Natural killer cell (primary cell): ENCODE measurements at regions not wholly inside any gene's neighbourhood (a gene's known extent, or its start where the extent isn't known, plus 50 kb on each side); places are given as distances from the start of the nearest gene placed in this dataset.

ENCODE experiments used
- ATAC-seq, 3 donors: fragments of 150-1000 bp in 2 of 3; fragments of 200-7000 bp in 1 of 3; cut with Tn5 transposase; 1 replicate in 1 of 3; 2 replicates in 2 of 3; pipeline ENCODE4 v1.10.0; 2021; ENCODE audit warnings: mild to moderate bottlenecking in 2 of 3, moderate library complexity in 2 of 3
- DNase-seq, 2 donors: peaks; one replicate each; pipeline versions ENCODE4 v3.0.0 to v3.0.0-alpha.2; 2013 to 2021; ENCODE audit warnings: mixed read lengths in 1 of 2
- H3K27ac ChIP-seq: one replicate; pipeline ENCODE4 v1.5.1; 2013; ENCODE audit warnings: mild to moderate bottlenecking, low read length
- H3K27me3 ChIP-seq: one replicate; pipeline ENCODE4 v1.6.1; 2013; ENCODE audit warnings: low read length; ENCODE audit not compliant: control insufficient read depth, insufficient read depth
- H3K36me3 ChIP-seq: one replicate; pipeline ENCODE4 v1.6.1; 2013; ENCODE audit warnings: low read length; ENCODE audit not compliant: control insufficient read depth, insufficient read depth
- H3K4me1 ChIP-seq: one replicate; pipeline ENCODE4 v1.6.1; 2013; ENCODE audit warnings: low read length; ENCODE audit not compliant: control insufficient read depth, insufficient read depth
- H3K4me3 ChIP-seq: one replicate; pipeline ENCODE4 v1.5.1; 2013; ENCODE audit warnings: low read length
- H3K9me3 ChIP-seq: one replicate; pipeline ENCODE4 v1.6.1; 2013; ENCODE audit warnings: low read length; ENCODE audit not compliant: control insufficient read depth, insufficient read depth
- H3K27ac Mint-ChIP-seq, 2 donors: one replicate each; pipeline ENCODE4 v1.8.0; 2022; ENCODE audit warnings: mild to moderate bottlenecking in 2 of 2, mixed read lengths in 2 of 2, moderate library complexity in 1 of 2
- H3K27me3 Mint-ChIP-seq, 2 donors: one replicate each; pipeline ENCODE4 v1.8.0; 2022; ENCODE audit warnings: low read depth in 2 of 2, mixed read lengths in 2 of 2
- H3K36me3 Mint-ChIP-seq: one replicate; pipeline ENCODE4 v1.8.0; 2022; ENCODE audit warnings: mixed read lengths
- H3K4me1 Mint-ChIP-seq, 2 donors: one replicate each; pipeline ENCODE4 v1.8.0; 2022; ENCODE audit warnings: mixed read lengths in 2 of 2
- H3K4me3 Mint-ChIP-seq: one replicate; pipeline ENCODE4 v1.8.0; 2022; ENCODE audit warnings: mild to moderate bottlenecking, moderate library complexity, mixed read lengths
- H3K9me3 Mint-ChIP-seq, 2 donors: one replicate each; pipeline ENCODE4 v1.8.0; 2022; ENCODE audit warnings: mixed read lengths in 2 of 2
- WGBS: methylation state at CpG from one replicate; pipeline ENCODE4 v1.1.7; 2013; ENCODE audit warnings: missing lambda C conversion rate; ENCODE audit not compliant: insufficient coverage; 5-methylcytosine and 5-hydroxymethylcytosine counted together
- intact Hi-C: fragments of 100-400 bp; cut with micrococcal nuclease; formaldehyde crosslinking; loops from one replicate; pipeline ENCODE4 v1.14.2; 2022
- TF ChIP-seq, protein P1 (sequence below): fragments of 200-600 bp; IDR thresholded peaks from one replicate; pipeline ENCODE4 v1.8.0; 2022; ENCODE audit warnings: antibody characterized with exemption

DNA sequence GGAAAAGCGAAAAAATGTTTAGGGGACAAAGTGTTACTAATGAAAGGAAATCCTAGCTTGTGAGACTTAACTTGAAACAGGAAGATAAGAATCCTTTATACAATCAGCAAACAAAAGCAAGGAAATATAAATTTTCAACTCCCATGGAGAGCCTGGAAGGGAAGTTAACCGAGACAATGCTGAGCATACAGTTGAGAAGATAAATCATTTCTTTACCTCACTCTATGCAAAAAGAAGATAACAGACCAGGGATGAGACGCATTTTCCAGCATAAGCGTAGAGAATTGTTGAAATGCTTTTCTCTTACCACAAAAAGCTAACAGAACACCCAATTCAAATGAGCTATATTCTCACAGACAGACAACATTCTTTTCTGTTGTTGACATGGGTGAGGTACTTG, 309.6 kb downstream of the CWC27 start:
- H3K27ac Mint-ChIP-seq: no peak overlapping the region
- no peak overlapping the region for H3K4me3 ChIP-seq
- H3K4me1 ChIP-seq: no peaks in the 10 kb centered on the region
- no peak overlapping the region for H3K27ac ChIP-seq
- ATAC-seq (no peak), DNase-seq (no peak)
- TF ChIP-seq, protein P1, sequence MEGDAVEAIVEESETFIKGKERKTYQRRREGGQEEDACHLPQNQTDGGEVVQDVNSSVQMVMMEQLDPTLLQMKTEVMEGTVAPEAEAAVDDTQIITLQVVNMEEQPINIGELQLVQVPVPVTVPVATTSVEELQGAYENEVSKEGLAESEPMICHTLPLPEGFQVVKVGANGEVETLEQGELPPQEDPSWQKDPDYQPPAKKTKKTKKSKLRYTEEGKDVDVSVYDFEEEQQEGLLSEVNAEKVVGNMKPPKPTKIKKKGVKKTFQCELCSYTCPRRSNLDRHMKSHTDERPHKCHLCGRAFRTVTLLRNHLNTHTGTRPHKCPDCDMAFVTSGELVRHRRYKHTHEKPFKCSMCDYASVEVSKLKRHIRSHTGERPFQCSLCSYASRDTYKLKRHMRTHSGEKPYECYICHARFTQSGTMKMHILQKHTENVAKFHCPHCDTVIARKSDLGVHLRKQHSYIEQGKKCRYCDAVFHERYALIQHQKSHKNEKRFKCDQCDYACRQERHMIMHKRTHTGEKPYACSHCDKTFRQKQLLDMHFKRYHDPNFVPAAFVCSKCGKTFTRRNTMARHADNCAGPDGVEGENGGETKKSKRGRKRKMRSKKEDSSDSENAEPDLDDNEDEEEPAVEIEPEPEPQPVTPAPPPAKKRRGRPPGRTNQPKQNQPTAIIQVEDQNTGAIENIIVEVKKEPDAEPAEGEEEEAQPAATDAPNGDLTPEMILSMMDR: no peak
- H3K27me3 Mint-ChIP-seq: peaks cover 6 to 8% of the 10 kb centered on the region in 2 donors
- intact Hi-C loops: no loop called here
- no peaks in the 10 kb centered on the region for H3K36me3 Mint-ChIP-seq
- H3K4me3 Mint-ChIP-seq: no peak overlapping the region
- H3K9me3 Mint-ChIP-seq: no peaks in the 10 kb centered on the region
- WGBS: 84% methylated on average over 4 of the region's 4 CpGs
- no peaks in the 10 kb centered on the region for H3K4me1 Mint-ChIP-seq
- H3K9me3 ChIP-seq: no peaks in the 10 kb centered on the region
- no peaks in the 10 kb centered on the region for H3K36me3 ChIP-seq
- no peaks in the 10 kb centered on the region for H3K27me3 ChIP-seq

DNA sequence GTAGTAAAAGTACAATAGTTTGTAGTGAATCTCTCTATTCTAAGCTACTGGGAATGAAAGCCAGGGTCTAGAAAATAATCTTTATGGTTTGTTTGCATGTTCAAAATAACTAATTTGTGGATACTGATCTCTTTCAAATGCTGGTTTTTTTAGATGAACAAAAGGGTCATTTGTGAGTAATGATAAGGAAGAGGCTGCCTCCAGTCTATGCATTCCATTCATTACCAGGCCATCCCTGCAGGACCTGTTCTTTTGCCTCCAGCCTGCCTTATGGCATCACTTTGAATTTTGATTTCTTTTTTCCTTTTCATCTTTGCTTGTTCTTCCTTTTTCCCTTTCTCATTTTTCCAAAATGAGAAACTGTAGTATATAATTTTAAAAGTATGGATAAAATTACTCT, 312.3 kb downstream of the CWC27 start:
- Mint-ChIP-seq H3K9me3 (no peaks in the 10 kb centered on the region), H3K27ac (no peak overlapping the region), H3K36me3 (no peaks in the 10 kb centered on the region), H3K27me3 (peaks cover 6 to 7% of the 10 kb centered on the region in 2 donors), H3K4me1 (no peaks in the 10 kb centered on the region), H3K4me3 (no peak overlapping the region)
- TF ChIP-seq, protein P1: no peak
- Histone ChIP-seq H3K4me3 (no peak overlapping the region), H3K36me3 (no peaks in the 10 kb centered on the region), H3K4me1 (no peaks in the 10 kb centered on the region), H3K27me3 (no peaks in the 10 kb centered on the region), H3K9me3 (no peaks in the 10 kb centered on the region), H3K27ac (no peak overlapping the region)
- intact Hi-C loops: no loop called here
- DNase-seq: no peak
- ATAC-seq: no peak

GRCh38 chr5:65084795-65085515, 316.2 kb downstream of the CWC27 start:
- intact Hi-C loops: no loop called here
- DNase-seq (no peak), ATAC-seq (no peak)
- H3K36me3 Mint-ChIP-seq: no peaks in the 10 kb centered on the region
- WGBS: 91% methylated on average over 3 of the region's 3 CpGs
- H3K9me3 Mint-ChIP-seq: no peaks in the 10 kb centered on the region
- H3K36me3 ChIP-seq: no peaks in the 10 kb centered on the region
- H3K27me3 Mint-ChIP-seq: peaks cover 1 to 9% of the 10 kb centered on the region in 2 donors
- no peak overlapping the region for H3K27ac ChIP-seq
- H3K27ac Mint-ChIP-seq: no peak overlapping the region
- TF ChIP-seq, protein P1: no peak
- no peaks in the 10 kb centered on the region for H3K4me1 ChIP-seq
- no peak overlapping the region for H3K4me3 ChIP-seq
- H3K9me3 ChIP-seq: no peaks in the 10 kb centered on the region
- no peak overlapping the region for H3K4me3 Mint-ChIP-seq
- H3K4me1 Mint-ChIP-seq: no peaks in the 10 kb centered on the region
- H3K27me3 ChIP-seq: no peaks in the 10 kb centered on the region

DNA sequence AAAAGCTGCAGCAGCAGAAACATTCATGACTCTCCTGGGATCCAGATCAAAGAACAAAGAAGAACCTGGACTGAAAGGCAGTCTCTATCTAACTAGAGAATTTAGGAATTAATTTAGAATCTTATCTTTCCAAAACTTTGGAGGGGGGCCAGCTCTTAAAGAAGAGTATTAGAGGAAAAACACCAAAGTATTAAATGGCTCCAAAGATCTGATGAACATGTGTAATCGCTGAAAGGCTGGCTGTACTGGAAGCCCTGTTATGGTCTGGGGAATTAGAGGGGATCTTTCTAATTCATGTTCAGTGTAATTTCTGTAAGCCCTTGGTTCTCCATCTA, 316.8 kb downstream of the CWC27 start:
- TF ChIP-seq, protein P1: no peak
- H3K27ac Mint-ChIP-seq: no peak overlapping the region
- Histone ChIP-seq H3K4me3 (no peak overlapping the region), H3K36me3 (no peaks in the 10 kb centered on the region), H3K27ac (no peak overlapping the region), H3K4me1 (no peaks in the 10 kb centered on the region), H3K9me3 (no peaks in the 10 kb centered on the region), H3K27me3 (no peaks in the 10 kb centered on the region)
- no peak for DNase-seq
- no peak overlapping the region for H3K4me3 Mint-ChIP-seq
- no peaks in the 10 kb centered on the region for H3K36me3 Mint-ChIP-seq
- H3K27me3 Mint-ChIP-seq: peaks cover 3 to 9% of the 10 kb centered on the region in 2 donors
- no peak for ATAC-seq
- intact Hi-C loops: no loop called here
- WGBS: 97% methylated on average over 1 of the region's 1 CpG
- no peaks in the 10 kb centered on the region for H3K9me3 Mint-ChIP-seq
- no peaks in the 10 kb centered on the region for H3K4me1 Mint-ChIP-seq
